DMS114 treated with DMSO at 0.1 percent for 48 hours (cell line): ENCODE measurements at regions not wholly inside any gene's neighbourhood (a gene's known extent, or its start where the extent isn't known, plus 50 kb on each side); places are given as distances from the start of the nearest gene placed in this dataset.

Source experiments
- DNase-seq: peaks from one replicate; lab custom pipeline; 2025; ENCODE audit not compliant: unreplicated experiment; lab: John Stamatoyannopoulos, UW

DNA sequence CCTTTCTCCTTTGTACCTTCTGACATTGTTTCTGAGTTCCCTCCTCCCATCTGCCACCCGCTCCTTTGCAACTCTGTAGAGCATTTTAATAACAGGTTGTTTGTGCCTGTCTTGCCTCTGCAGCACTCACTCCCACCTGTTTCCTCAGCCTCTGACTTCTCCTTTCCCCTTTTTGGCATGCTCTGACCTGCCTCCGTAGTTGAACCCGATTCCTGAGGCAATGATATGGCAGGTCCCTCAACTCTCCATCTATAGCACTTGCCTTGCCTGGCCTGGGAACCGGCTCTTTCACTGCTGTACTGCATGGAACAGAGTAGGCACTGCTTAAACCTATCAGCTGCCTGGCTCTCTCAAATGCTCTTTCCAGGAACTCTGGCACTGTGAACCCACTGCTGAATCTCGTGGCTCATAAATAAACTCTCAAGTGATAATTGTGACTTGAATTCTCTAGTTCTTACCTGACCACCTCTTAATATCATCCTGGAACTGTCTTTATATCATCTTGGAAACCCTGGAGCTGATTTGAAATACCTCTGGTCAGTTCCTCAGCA is 50.3 kb downstream of the UTRN start:
- DNase-seq = no peak

DNA sequence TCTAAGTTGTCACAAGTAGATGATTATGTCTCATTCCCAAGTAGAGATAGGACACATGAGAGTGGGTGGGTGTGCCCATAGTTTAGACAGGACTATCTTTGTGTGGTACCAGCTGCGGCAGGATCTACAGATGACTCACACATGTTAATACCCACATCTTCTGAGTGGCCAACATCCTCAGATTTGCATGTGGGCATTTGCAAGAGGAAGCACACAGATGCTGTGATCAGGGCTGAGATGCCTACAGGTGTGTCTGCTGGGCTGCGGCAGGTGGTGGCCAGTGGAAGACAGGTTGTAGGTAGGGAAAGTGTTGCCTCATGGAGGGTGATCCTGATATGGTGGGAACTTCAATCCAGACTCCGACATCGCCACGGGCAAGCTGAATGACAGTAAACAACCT is 50.8 kb downstream of the UTRN start:
- DNase-seq = no peak

DNA sequence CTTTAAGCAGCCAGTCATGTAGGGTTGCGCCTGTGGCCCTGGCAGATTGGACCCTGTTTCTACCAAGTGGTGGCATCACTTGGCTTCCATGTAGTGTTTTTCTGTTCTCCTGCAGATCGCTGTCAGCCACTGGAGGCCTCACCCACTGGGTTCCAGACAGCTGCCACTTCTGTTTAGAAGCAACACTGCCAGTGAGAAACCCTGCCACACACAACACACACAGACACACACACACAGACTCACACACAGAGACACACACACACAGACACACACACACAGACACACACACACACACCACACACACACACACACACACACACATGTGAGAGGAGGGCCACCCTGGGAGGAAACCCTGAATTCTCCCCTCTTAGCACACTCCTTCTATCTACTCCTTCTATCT is 51.8 kb downstream of the UTRN start:
- no peak for DNase-seq

DNA sequence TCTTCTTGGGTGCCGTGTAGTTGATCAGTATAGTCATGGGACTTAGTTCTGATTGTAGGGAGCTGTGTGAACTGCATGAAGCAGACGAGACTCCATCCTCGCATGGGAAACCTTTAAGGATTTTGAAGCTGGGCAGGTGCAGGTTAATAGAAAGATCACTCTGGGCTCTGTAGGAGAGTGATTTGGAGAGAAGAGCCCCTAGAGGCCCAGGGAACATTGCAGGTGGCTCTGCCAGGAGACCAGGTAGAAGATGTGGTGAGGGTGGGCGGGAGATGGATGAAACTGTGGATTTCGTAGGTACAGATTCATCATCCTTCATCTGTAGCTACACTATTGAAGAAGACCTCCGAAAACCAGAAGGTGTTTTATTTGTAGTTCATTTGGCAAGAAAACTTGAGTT is 53.3 kb downstream of the UTRN start:
- no peak for DNase-seq

DNA sequence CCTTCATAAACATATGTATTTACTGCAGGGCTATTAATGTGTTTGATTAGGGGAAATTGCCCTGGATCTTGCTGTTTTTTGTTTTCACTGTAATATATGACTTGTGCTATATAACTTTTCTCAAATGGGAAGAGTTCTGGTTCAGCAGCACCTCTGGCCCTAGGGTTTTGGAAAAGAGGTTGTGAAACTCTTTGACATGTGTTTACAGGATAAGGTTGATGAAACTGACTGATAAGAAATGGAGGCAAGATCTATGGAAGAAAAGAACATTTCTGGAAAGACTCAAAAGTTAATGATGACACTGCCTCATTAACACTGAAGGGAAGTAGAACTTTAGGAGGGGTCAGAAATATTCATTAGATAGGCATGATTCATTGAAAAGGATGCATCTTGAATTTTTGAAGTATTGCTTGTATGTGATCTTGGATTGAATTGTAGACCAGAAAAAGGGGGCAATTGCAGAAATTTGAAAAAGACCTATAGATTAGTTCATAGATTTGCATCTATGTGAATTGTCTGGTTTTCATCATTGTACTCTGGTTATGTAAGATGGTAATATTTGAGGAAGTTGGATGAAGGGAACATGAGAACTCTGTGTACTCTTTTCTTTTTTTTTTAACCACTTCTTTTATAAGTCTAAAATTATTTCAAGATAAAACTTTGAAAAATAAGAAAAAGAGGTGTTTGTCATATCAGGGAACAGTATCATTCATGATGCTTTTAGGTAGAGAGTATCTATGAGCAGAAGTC is 54.0 kb downstream of the UTRN start:
- DNase-seq = no peak

DNA sequence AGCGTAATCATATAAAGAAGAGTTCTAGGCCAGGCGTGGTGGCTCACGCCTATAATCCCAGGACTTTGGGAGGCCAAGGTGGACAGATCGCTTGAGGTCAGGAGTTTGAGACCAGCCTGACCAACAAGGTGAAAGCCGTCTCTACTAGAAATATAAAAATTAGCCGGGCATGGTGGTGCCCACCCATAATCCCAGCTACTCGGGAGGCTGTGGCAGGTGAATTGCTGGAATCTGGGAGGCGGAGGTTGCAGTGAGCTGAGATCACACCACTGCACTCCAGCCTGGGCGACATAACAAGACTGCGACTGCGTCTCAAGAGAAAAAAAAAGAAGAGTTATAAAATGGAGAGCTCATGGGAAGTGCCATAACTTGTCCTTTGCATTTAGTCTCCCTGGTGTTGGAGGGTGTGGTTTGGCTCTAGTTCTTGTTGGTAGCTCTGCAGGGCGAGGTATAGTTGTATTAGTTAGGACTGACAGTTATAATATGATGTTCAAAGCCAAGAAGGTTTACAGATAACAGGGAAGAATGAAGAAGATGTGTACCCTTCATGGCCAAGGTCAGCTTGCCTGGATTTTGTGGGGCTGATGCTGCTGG is 54.8 kb downstream of the UTRN start:
- no peak for DNase-seq

DNA sequence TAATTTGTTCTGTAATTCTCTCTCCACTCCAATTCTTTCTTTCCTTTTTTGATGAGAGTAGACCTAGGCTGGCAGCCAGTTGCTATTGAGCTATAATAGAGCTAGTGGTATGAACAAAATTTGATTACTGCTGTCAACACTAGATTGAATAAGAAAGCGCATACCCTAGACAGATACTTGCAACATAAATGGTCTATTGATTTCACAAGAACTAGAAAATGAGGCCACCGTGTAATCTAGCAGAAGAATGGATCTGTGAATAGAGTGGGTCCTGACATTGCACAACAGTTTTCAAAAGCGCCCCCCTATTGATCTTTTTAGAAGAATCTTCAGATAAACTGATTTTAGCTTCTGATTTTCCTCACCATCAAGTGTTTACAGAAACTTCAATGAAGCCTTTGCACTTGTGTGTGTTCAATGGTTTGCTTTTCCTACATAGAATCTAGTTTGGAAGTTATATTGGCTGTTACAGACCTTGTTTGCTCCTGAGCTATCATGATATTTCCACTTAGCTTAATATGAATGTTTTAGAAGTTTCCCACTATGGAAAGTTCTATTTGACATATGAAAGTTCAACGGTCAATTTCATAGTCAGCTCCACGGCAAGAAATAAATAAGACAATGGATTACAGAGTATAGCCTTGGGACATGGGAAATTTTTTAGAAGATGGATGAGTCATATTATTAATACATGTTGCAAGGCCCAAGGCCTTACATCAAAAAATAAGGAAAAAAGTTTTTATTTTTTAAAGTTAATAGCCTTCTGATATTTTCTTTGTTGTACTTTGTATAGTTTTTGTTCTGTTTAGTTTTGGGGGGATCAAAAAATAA is 55.6 kb downstream of the UTRN start:
- DNase-seq = no peak

DNA sequence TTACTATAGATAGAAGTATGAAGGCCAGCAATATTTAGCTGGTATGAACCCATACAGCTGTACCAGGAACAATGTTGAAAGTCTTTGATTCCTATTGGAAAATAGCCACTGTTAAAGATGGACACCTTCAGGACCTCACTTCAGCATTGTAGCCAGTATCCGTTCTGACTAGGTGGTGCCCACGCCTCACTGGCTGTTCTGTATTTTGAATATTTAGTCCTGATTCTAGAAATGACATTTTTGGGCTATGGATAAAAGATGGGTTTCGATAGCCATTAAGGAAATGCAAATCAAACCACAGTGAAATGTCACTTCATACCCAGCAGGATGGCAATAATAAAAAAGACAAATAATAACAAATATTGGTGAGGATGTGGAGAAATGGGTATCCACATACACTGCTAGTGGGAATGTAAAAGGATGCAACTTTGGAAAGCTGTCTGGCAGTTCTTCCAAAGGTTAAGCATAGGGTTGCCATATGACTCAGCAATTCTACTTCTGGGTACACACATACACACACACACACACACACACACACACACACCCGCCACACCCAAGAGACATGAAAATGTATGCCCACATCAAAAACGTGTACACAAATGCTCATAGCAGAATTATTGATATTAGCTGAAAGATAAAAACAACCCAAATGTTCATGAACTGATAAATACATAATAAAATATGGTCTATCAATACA is 56.8 kb downstream of the UTRN start:
- DNase-seq = no peak

DNA sequence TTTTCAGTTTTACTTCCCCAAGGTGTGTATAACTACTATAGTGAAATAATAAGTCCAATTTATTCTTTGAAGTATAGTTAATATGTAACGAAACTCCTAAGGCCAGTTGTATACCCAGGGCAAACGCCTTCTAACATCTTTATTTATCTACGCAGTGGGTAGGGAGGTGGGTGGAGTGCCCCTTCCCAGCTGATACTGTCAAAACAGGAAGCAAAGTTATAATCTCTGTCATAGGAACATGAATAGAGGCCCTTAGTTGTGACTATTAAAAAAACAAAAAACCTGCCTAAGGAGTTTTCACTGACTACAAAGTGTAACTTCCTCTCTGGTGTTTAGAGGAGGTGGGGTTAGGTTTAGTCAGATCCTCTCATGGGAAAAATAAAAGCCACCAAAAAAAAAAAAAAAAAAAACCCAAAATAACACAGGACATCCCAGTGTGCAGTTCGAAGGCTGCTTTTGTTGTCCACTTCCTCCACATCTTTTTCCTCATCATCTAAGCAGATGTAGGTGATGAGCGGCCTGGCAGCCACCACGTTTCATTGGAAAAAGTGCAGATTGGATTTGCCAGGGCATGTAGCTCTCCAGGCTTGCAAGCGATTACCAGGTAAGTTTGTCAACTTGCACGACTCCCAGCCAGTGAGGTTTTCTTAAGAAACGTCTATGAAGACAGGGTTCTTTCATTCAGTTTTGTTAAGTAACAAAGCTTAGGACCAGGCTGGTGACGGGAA is 58.7 kb downstream of the UTRN start:
- DNase-seq = no peak

DNA sequence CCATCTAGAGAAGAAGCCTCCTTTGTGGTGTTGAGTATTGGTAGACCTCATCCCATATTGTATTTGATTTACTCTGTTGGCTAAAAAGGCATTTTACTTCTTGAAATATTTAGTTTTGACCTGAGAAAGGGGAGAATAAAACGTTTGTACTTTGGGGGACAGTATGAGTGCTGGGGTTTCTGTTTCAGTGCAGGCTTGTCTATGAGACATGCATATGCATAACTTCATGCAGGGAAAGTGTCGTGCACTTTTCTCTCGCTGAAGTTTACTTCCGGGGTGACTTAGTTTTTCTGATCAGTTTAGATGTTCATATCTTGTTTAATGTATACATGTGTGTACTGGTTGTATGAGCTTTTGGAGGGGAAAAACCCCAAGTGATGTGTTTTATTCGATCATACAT is 59.5 kb downstream of the UTRN start:
- no peak for DNase-seq

DNA sequence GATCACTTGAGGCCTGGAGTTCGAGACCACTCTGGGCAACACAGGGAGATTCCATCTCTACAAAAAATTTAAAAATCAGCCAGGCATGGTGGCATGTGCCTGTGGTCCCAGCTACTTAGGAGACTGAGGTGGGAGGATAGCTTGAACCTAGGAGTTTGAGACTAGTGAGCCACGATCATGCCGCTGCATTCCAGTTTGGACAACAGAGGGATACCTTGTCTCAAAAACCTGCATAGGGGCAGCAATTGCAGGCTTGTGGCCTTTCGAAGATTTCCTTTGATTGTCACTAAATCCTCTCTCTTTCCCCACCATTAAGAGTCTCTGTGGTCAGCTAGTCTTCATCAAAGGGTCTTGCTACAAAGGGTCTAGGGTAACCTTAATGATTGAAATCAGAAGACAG is 60.3 kb downstream of the UTRN start:
- DNase-seq = no peak

DNA sequence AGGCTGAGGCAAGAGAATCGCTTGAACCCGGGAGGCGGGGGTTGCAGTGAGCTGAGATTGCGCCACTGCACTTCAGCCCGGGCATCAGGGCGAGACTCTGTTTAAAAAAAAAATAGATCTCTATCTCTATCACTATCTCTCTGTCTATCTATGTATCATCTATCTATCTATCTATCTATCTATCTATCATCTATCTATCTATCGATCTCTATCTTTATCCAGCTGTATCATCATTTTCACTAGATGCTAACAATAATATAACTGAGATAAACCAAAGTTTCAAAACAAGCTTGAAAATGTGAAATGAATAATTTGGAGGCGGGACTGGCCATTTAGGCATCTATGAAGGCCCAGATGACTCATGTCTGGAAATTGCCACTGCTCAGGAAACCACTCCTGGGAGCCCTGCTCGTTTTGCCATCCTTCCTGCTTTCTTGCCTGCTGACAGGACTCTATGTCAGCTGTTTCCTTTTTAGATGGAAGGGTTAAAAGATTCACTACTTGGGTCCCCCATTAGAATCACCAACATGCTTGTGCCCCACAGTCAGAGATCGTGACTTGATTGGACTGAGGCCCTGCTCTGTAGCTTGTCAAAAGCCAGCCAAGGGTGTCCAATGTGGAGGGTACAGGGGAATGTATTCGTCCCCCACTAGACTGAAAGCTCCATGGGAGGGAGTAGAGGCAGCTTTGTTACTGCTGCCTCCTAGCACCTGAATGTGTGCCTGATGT is 61.7 kb downstream of the UTRN start:
- no peak for DNase-seq

DNA sequence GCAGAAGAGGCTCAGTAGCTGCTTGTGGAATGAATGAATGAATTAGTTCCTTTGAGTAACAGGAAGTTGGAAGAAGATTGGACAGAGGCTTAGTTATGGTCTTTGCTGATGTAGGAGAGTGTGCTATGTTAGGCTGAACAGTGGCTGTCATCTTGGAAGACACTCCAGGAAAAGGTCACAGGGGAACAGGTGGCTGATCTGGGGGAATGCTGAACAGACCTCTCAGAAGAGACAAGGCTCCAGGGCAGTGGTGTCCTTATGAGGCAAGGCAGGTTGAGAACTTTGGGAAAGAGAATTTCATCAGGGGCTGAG is 62.3 kb downstream of the UTRN start:
- DNase-seq = no peak

DNA sequence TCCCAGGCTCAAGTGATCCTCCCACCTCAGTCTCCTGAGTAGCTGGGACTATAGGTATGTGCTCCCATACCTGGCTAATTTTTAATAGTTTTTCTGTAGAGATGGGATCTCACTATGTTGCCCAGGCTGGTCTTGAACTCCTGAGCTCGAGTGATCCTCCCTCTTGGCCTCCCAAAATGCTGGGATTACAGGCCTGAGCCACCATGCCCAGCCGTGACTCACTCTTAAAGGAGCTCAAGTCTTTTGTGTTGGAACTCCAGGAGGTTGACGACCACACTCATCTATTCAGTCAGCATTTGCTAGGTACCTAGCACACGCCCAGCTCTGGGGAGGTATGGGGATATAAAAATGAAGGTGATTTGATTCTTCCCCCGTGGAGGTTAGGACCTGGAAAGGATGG is 62.8 kb downstream of the UTRN start:
- DNase-seq = no peak

DNA sequence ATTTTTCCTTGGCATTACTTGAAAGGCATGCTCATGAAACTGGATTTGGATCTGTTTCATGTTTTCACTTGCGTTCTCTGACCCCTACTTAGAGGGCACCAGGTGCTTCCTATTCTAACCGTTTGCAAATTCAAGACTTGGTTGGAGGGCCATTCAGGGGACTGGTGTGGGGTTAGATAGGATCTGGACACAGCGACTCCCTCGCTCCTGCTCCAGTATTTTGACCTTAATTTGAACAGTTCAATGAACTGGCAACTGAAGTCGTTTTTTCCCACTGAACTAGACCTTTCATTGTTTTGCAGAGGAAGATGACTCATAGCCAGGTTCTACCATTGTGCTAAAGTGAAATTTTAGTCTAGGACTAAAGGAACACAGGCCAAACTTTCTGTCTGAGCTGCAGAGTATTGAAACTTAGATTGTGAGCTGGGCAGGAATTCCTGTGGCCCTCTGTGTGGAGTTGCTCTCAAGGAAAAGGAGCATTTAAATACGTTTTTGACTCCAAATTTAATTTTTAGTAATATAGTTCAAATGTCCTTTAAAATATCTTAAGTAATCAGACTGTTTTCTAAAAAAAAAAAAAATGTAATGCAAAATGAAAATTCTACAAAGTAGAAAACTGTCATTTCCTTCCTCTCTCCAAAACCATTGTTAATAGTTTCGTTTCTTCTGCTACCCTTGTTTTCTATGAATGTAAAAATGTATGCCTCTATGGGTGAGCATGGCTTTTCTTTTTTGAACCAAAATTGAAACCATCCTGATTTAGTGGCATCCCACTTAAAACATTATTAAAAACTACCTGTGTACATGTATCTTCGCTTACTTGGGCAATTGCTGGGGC is 64.8 kb downstream of the UTRN start:
- DNase-seq = no peak

DNA sequence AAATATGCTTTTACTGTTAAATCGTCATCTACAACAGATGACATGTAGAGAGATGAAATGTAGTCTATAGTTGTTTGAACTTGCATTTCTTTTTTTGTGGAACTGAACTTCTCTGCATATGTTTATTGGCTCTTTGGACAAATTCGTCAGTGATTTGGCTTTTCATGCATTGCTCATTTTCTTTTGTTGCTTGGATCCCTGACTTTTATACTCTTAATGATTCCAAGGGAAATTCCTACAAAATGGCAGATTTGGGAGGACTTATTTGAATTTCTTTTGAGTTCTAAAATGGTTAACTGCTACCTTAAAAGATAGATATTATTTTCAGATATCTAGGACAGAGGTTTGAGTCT is 65.4 kb downstream of the UTRN start:
- no peak for DNase-seq

DNA sequence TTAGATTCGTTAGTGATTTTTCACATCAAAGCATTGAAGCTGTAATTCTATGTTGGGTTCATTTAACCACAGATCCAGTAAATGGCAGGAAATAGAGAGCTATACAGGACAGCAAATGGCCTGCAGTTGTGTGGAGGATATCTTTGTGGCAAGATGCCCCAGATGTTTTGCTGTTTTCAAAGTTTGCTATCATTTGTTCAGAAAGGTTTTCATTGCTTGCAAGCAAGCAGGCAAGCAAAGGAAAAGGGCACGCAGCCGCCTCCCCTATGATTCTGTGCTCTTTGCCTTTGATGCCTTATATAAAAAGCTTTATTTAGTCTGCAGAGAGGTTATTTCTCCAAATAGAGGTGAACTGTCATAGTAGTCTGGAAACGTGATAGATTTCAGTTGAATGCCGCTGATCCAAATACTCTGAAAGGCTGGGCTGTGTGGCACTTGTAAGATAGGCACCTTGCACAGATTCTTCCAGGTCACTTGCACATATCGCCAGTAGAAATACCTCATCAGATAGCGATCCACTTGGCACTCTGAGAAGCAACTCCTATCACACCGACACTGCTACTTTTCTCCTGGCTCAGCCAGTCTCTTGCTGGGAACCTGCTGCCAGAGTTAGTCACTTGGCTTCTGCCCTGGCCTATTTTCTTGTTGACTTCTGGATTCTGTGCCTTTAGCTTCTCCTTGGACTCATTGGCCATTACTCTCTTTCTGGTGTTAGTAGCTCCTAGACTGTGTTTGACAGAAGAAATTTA is 66.4 kb downstream of the UTRN start:
- DNase-seq = no peak

DNA sequence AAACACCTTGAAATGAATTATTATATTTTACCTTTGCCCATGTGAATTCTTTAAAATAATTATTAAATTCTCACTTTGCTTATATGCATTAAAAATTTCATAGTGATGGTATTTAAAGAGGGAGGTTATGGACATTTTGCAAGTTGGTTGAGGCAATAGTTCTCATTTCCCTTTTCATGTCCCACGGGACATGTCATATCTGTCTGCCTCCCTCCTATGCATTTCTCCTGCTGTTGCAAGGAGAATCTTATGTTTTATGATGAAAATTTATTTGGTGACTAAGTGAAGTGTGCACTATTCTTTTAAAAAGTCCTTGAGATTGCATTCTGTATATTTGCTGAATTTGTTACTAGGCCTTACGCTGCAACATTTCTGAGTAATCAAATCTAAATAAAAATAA is 67.2 kb downstream of the UTRN start:
- DNase-seq = no peak

DNA sequence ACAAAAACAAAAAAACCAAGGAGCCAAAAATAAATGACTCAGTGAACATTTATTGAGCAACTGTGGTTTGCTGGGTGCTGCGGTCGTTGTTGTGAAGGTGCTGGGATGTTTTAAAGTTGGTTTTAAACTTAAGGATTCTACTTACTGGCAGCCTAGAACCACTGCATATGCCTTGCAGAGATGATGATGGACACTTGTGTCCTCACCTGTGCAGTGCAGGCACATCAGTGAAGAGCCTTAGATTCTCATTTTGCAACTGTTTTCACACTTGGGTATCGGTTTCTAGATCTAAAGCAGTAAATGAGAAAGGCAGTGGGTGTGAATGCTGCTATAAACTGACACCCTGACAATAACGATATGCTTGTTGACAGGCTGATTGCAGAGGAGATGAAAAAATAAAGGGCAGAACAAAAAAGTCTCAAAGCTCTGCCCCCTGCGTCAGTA is 68.8 kb downstream of the UTRN start:
- DNase-seq = no peak
